Renal cortex interstitium (tissue), 11 donors: ENCODE measurements at regions not wholly inside any gene's neighbourhood (a gene's known extent, or its start where the extent isn't known, plus 50 kb on each side); places are given as distances from the start of the nearest gene placed in this dataset.

Source experiments
- DNase-seq, 11 donors: peaks; one replicate each; pipeline ENCODE4 v3.0.0-alpha.2; 2013; ENCODE audit warnings: low read depth in 9 of 11, low spot score in 4 of 11; ENCODE audit errors: extremely low read depth in 1 of 11

GRCh38 chr9:107650995-107651394 is 161.4 kb upstream of the KLF4 start:
- DNase-seq, result no peak

- DNase-seq, result no peak
These were observed 160.8 kb upstream of the KLF4 start for GRCh38 chr9:107650321-107650720.

GRCh38 chr9:107648153-107648715 is 158.7 kb upstream of the KLF4 start:
- no peak for DNase-seq

GRCh38 chr9:107647611-107648010 is 158.0 kb upstream of the KLF4 start:
- no peak for DNase-seq

- no peak for DNase-seq
These were observed 157.6 kb upstream of the KLF4 start for GRCh38 chr9:107647141-107647540.

- no peak for DNase-seq
These were observed 155.9 kb upstream of the KLF4 start for GRCh38 chr9:107645464-107645833.

GRCh38 chr9:107644733-107645463 is 155.3 kb upstream of the KLF4 start:
- DNase-seq, result no peak

- DNase-seq, result no peak
These were observed 149.9 kb upstream of the KLF4 start for GRCh38 chr9:107639426-107639825.

GRCh38 chr9:107638521-107639310 is 149.1 kb upstream of the KLF4 start:
- no peak for DNase-seq

GRCh38 chr9:107637421-107638420 is 148.2 kb upstream of the KLF4 start:
- DNase-seq, result peak; percentile 73 to 93 (median 86)

- DNase-seq, result no peak
These were observed 147.2 kb upstream of the KLF4 start for GRCh38 chr9:107636571-107637381.

- DNase-seq, result no peak
These were observed 146.2 kb upstream of the KLF4 start for GRCh38 chr9:107635803-107636174.

- DNase-seq, result no peak
These were observed 145.7 kb upstream of the KLF4 start for GRCh38 chr9:107635101-107635802.

GRCh38 chr9:107633406-107633805 is 143.8 kb upstream of the KLF4 start:
- no peak for DNase-seq

- no peak for DNase-seq
These were observed 143.1 kb upstream of the KLF4 start for GRCh38 chr9:107632661-107633060.

GRCh38 chr9:107632216-107632615 is 142.6 kb upstream of the KLF4 start:
- no peak for DNase-seq

- peak in 1 of 11 donors; percentile 57 for DNase-seq
These were observed 142.2 kb upstream of the KLF4 start for GRCh38 chr9:107631788-107632187.

- DNase-seq, result no peak
These were observed 140.6 kb upstream of the KLF4 start for GRCh38 chr9:107630156-107630555.
